HG02840 (cell line): ENCODE measurements at regions not wholly inside any gene's neighbourhood (a gene's known extent, or its start where the extent isn't known, plus 50 kb on each side); places are given as distances from the start of the nearest gene placed in this dataset.
"Not testable (repeated sequence)": the region's sequence is repeated elsewhere in the genome, so short reads cannot be mapped to it uniquely, and the experiment has no call there.

Experiments
- ATAC-seq: cut with Tn5 transposase; IDR thresholded peaks from one replicate; pipeline ENCODE4 v1.9.1; 2021; ENCODE audit warnings: mild to moderate bottlenecking, moderate library complexity, moderate number of reproducible peaks; ENCODE audit not compliant: unreplicated experiment, low FRiP score

GRCh38 chr12:129959889-129960288, 56.1 kb upstream of the TMEM132D start:
- no peak for ATAC-seq

DNA sequence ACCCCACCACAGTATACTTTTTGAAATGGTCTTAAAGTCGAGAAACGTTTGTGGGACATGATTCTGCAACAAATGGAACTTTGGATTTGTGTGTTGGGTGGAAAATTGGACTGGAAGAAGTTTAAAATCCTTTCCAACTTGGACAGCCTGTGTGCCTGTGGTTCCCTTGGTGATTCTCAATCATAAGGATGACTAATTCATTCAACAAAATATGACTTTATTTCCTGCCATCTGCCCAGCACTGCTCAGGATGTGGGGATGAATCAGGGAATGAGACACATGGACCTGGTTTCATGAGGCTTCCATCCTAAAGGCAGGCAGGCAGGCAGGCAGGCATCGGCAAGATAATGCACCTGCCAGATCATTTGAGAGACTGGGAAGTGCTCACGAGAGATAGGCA, 57.3 kb upstream of the TMEM132D start:
- ATAC-seq: no peak

DNA sequence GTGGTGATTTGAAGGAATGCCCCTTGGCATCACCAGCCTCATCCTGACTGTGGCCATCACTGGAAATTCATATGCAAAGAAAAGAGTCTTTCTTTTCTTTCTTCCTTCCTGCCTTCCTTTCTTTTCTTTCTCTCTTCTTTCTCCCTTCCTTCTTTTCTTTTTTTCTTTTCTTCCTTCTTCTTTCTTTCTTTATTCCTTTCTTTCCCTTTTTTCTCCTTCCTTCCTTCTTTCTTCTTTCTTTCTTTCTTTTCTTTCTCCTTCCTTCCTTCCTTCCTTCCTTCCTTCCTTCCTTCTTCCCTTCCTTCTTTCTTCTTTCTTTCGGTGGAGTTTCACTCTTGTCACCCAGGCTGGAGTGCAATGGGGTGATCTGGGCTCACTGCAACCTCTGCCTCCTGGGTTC, 58.0 kb upstream of the TMEM132D start:
- no peak for ATAC-seq

DNA sequence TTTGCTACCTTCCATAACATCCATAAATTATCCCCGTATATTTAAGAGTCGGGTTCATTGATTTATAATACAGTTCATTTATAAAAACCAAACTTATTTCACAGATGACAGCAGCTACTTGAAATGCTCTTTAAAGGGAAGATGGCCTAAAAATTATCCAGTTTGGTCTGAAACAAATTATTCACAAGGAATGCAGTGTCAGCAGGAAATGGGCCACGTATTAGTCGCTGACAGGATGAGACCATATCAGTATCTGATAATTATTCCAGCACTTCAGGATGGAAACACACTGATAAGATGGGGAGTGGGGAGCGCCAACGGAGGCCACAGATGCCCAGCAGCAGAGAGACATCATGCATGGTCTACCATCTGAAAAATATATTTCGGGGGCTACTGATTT, 60.5 kb upstream of the TMEM132D start:
- ATAC-seq: no peak

GRCh38 chr12:129964826-129965457, 61.1 kb upstream of the TMEM132D start:
- no peak for ATAC-seq

GRCh38 chr12:129966146-129966995, 62.5 kb upstream of the TMEM132D start:
- no peak for ATAC-seq

DNA sequence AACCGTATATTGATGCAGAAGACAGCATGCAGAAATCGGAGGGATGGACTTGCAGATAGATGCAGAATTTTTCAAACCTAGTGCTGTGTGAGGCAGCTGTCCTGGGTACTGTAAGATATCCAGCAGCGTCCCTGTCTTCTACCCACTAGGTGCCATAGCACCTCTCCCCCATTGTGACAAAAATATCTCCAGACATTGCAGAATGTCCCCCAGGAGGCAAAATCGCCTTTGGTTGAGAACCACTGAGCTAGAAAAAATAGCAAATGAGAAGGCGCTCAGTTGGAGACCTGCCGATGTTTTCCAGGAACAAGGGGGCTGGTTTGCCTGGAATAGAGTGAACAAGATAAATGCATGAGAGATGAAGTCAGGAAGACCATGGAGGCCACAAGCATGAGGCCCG, 67.9 kb upstream of the TMEM132D start:
- ATAC-seq: no peak

- no peak for ATAC-seq
These were observed 69.6 kb upstream of the TMEM132D start for GRCh38 chr12:129973236-129973961.

GRCh38 chr12:129984106-129984505, 80.3 kb upstream of the TMEM132D start:
- no peak for ATAC-seq

GRCh38 chr12:129987841-129988240, 84.0 kb upstream of the TMEM132D start:
- ATAC-seq: no peak

GRCh38 chr12:129994634-129995033, 90.8 kb upstream of the TMEM132D start:
- no peak for ATAC-seq

GRCh38 chr12:129997239-129997638, 93.4 kb upstream of the TMEM132D start:
- ATAC-seq: no peak

GRCh38 chr12:130004310-130004877, 100.6 kb upstream of the TMEM132D start:
- ATAC-seq: not testable (repeated sequence)

DNA sequence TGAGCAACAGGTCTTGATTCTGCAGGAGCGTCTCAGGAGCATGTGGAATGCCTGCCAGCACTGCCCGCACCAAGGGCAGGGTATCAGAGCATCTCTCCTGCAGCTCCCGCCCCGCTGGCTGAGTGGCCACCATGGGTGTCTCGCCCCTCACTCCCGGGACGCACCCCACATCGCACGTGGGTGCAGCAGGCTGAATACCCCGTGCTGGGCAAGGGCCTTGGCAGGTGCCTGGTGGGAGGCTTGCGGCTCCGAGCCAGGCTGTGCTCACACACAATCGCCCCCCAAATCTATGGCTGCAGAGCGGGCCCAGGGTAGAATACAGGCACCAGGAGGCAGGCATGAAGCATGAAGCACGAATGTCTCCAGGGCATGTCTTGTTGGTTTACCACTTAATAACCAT, 103.9 kb upstream of the TMEM132D start:
- ATAC-seq: no peak

- ATAC-seq: no peak
These were observed 104.4 kb upstream of the TMEM132D start for GRCh38 chr12:130008241-130008640.

DNA sequence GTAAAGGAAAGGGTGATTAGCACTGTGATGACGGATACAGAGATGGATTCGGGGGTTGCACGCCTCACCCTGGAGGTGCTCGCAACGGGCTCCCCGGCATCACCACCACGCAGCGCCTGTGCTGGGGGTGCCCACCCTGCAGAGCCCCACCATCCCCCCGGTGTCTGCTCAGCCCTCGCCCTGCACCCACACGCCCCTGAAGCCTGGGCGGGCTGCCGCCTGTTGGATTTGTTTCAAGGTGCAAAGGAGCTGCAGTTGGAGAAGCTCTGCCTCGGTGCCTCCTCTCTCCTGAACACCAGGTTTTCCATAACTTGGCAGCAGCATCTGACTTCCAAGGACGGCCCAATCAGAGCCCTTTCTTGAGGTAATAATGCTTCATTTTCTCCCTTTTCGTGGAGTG, 106.1 kb upstream of the TMEM132D start:
- ATAC-seq: no peak

- no peak for ATAC-seq
These were observed 108.0 kb upstream of the TMEM132D start for GRCh38 chr12:130011611-130012385.

DNA sequence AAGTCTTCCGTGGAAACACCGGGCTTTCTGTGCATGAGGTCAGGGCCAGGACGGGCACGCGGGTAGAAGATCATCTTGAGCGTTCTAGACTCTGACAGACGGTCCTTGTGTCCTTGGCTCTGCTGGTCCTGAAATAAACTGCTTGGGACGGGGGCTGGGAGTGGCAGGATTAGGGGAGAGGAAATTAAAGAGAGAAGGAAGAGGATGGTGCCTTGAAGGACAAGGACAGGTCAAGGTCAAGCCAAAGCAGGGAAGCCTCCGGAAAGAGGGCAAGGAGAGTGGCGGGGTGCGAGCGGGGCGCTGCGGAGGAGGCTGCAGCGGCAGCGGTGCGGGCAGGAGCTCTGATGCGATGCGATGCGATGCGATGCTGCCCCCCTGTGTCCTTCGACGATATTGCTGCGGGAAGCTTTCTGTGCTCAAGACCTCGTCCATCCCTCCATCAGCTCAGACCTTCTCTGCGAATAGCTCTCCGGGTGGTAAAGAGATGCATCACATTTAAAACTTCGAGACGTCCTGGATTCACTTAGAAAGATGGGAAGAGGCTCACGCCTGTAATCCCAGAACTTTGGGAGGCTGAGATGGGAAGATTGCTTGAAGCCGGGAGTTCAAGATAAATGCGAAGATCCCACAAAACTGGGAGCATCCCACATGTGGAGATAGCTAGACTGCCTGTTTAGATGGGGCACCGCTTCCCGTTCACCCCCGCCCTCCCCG, 110.1 kb upstream of the TMEM132D start:
- ATAC-seq: no peak

DNA sequence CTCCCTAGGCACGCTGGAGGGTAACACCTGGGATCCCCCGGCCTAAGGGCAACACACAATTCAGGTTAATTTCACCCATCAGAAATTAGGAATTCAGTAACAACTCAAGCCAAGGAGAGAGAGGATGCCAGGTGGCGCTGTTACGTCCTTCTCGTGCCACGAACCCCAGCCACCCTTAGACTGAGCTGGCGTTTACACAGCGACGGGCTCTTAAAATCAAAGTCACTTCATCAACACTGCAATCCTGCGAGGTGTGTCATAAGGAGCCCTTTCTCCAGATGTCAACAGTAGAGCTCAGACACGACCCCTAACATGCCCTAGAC, 110.6 kb upstream of the TMEM132D start:
- ATAC-seq: no peak

- ATAC-seq: no peak
These were observed 112.4 kb upstream of the TMEM132D start for GRCh38 chr12:130016194-130016593.
